HG02884 (cell line): ENCODE measurements at regions not wholly inside any gene's neighbourhood (a gene's known extent, or its start where the extent isn't known, plus 50 kb on each side); places are given as distances from the start of the nearest gene placed in this dataset.
"Not testable (repeated sequence)": the region's sequence is repeated elsewhere in the genome, so short reads cannot be mapped to it uniquely, and the experiment has no call there.

Source experiments
- ATAC-seq: cut with Tn5 transposase; IDR thresholded peaks from one replicate; pipeline ENCODE4 v1.9.1; 2021; ENCODE audit warnings: mild to moderate bottlenecking, moderate library complexity; ENCODE audit not compliant: unreplicated experiment

DNA sequence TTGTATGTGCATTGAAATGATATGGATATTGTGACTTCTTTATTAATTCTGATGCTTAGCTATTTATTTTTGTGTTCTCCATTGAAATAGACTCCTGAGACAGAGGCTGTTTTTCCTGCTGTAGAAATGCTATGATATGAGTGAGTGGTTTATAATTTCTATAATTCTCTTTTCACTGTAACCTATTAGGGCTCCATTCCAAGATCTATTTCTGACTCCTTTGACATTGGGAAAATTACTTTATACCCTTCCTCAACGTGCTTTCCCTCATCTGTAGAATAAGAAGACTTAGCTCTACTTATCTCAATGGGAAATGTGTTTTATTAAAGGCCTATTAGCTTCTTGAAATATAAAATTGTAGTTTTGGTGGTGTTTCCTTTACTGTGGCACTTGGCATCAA, 144.5 kb upstream of the RPRM start:
- ATAC-seq = no peak

DNA sequence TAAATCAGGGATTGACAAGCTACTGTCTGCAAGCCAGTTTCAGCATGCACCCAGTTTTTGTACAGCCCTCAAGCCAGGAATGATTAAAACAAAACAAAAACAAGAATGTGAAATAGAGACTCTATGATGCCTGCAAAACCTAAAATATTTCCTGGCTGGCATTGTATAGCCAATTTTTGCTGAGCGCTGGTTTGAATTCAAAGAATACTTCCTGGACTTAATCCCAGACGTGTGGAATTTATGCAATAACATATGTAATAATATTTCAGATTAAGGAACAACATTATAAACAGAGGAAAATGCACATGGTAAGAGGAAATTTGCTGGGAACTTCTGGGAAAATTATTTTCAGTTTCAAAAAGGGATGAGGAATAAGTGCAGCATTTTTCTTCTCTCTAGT, 148.1 kb upstream of the RPRM start:
- no peak for ATAC-seq

DNA sequence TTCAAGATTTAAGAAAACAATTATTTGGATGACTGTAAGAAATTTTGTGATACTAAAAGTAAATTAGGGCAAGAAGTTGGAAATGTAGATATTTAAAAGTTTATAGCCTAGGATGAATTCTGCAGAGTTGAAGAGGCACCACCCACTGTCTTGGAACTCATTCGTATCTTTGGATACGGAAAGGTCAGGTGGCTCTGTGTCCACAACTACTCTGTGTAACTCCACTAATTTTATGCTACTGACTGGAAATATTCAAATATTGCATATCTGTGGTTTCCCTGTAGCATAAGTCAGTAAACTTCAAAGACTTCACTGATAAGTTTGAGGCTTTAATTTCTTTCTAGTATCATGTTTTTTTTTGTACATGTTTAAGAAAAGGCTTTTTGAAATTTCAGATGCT, 156.9 kb upstream of the RPRM start:
- ATAC-seq = no peak

DNA sequence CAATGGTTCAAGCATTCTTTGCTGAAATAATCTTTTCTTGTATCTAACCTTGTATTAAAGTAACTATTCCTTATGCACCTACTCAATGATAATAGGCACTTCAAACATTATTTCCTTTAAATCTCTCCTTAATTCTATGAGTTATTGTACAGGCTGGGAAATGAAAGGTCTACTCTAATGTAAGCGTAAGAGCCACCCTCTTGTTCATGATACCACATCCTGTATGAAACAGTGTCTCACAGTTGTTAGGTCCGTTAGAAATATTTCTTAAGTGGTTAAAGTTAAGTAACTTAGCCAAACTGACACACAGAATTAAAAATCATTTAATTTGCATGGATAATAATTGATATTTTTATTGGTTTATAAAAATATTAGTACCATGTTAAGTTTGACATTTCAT, 162.5 kb upstream of the RPRM start:
- ATAC-seq = no peak

DNA sequence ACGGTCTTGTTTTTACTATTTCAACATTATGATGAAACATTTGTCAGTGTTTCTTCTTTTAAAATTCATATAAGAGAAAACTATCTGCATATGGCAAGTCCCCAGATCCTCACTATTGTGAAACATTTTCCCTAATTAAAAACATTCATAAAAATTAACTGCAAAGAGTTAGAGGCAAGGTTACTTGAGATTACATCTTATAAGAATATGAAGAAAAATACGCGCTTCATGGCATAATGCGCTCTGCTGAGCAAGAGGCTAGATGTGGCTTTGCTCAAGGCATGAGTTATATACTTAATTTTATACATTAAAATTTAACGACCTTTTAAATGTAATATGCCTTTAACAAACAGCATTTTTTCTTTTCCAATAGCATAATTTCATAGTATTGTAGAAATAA, 166.4 kb upstream of the RPRM start:
- no peak for ATAC-seq

DNA sequence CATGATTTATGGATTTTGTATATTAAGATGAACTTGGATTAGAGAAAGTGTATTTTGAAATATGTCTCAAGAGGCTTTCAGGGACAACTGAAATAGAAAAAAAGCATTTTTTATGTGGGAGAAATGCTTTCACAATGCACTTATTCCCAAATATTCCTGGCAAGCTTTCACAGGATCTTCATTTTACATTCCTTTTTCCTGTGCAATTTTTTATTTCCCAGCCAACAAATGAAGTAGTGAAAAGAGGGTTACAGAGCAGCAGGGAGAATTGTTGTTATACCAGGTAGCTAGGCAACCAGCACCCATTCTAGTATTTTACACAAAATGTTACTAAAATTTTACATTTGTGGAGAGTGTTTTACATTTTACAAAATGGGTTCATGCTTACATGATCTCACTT, 167.0 kb upstream of the RPRM start:
- no peak for ATAC-seq

DNA sequence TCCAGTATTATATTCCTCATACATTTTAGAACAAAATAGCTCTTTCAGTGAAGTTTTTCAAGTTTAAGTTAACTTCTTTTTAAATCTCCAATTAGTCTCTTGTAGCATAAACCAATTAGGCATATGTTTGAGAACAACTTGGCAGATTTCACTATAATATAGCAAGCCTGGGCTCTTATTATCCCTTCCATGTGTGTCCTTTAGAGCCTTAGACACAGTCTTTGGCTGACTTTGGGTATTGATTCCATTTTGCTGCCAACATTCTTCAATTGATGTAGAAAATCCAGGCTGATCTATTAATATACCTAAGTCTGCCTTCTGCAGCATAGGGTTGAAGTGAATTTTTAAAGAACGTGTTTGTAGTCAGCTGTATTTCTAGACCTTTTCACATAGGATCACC, 179.1 kb upstream of the RPRM start:
- no peak for ATAC-seq

DNA sequence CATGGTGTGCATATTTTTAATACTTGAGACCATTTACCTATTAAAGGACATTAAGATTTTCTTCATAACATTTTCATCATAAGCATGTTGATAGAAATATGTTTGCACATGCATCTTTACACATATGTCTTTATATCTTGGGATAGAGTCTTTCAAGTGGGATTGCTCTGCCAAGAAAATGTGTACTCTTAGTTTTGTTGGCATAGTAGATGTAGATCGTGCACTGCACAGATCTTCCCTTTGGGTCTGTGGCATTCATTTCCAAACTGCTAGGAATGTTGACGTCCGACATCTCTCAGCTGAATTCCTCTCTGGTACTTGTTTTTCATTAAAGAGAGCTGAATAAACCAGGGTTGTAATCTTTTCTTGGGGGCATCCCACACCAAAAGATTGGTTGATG, 183.2 kb upstream of the RPRM start:
- no peak for ATAC-seq

DNA sequence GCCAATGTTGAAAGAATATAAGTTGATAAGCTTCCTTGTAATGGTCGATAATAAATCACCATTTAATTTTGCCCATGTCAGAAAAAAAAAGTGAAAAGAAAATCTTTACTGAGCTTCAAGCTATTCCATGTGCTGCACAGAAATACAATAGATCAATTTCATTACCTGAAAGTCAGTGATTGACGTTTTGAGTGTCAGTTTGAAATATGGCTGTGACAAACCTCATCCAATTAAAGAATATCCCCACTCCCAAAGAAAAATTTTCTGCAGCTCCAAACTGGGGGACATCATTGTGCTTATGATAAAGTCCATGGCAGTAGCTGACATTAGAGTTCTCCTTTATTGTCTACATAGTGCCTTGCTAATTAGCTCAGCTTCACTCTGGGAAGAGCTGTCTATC, 184.8 kb upstream of the RPRM start:
- ATAC-seq = no peak

DNA sequence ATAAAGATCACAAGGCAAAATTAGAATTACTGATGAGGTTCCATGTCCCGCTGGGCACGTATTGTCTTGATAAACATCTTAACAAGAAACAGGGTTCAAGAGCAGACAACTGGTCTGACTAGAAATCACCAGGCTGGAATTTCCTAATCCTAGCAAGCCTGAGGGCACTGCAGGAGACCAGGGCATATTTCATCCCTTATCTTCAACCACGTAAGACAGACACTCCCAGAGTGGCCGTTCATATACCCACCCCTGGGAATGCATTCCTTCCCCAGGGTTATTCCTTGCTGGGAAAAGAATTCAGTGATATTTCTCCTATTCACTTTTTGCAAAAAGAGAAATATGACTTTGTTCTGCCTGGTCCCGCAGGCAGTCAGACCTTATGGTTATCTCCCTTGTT, 185.4 kb upstream of the RPRM start:
- not testable (repeated sequence) for ATAC-seq

DNA sequence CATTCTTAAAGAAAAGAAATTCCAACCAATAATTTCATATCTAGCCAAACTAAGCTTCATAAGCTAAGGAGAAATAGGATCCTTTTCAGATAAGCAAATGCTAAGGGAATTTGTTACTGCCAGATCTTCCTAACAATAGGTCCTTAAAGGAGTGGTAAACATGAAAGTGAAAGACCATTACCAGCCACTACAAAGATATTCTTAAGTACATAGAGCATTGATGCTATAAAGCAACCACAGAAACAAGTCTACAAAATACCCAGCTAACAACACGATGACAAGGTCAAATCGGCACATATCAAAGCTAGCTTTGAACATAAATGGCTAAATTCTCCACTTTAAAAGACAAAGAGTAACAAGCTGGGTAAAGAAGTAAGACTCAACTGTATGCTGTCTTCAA, 188.9 kb upstream of the RPRM start:
- ATAC-seq = no peak

DNA sequence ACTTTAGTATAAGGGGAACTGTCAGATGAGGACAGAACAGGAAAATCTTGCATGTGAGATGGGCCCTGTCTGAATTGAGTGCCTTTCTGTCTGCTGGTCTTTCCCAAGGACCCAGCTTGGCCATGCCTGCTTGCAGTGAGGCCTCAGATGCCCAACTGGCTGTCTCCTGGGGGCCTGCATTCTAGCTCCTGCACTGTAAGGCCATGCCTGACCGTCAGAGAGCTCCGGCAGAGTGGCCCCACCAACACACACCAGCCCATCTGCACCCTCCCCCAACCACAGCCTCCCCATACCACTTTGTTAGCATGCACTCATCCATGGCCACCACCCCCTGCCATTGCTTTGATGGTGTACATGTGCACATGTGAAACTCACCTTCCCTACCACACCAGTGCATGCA, 190.4 kb upstream of the RPRM start:
- ATAC-seq = no peak

DNA sequence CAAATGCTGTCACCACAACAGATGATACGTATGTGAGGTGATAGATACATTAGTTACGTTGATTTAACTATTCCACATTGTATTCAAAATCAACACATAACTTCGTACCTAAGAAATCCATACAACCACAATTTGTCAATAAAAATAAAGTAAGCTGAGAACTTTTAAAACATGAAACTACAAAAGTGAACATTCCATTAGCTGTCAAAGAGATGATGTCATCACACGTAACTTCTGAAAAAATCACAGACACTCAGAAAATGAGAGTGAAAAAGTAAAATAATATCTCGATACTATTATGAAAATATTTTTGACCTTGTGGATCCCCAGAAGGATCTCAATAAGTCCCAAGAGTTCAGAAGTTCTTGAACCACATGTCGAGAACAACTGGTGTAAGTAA, 161.6 kb upstream of the GALNT13 start:
- no peak for ATAC-seq

DNA sequence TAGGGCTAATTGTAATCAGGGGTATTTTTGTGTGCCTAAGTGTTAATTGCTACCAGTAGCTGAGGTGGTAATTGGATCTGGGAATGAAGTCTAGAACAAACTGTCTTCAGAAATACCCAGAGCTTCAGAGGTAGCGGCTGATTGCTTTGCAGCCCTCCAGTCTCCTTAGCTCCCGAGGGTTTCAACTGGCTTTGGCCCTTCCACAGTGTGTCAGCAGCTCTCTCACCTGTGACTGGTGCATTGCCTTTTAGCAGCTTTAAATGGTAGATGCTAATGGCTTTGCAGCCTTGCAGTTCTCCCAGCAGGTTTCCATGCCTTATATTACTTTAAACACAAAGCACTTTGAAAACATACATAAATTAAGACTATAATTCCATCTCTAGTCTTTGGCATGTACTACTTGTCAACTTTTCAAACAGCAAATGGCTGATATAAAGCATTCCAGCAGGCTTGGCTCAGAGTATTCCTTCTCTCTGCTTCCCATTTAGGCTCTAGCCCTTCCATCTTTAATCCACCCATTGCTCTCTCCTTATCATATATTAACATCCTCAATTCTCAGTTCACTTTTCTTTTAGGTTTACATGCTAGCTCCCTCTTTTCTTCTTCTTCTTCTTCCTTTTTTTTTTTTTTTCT, 156.4 kb upstream of the GALNT13 start:
- ATAC-seq = no peak

DNA sequence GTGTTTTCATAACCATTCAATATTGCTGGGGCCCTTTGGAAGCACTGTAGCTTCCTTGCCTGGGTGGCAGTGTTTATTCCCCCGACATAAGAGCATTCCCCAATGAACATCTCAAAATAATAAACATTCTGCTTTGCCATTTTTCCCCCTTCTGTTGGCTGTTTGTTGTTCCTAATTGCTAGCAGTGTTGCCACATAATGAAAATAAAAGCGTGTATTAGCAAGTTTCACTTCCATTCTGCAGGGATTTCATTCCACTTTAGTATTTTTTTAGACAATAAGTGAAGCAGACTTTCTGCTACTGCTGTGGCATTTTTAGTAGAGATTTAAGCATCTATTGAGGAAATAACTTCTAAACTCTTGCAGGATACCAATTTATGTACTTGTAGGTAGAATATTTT, 154.7 kb upstream of the GALNT13 start:
- ATAC-seq = no peak

DNA sequence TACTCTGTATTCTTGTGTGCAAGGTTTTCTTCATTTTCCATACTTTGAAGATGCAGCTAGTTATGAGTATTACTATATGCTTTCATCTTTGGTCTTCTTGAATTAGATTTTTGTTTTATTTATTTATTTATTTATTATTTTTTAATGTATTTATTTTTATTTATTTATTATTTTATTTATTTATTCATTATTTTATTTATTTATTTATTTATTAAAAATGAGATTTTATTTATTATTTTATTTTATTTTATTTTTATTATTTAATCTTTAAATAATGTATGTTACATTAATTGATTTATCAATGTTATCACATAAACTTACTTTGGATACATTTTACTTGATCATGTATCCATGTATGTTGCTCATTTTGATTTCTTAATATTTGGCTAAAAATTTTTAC, 132.3 kb upstream of the GALNT13 start:
- no peak for ATAC-seq

DNA sequence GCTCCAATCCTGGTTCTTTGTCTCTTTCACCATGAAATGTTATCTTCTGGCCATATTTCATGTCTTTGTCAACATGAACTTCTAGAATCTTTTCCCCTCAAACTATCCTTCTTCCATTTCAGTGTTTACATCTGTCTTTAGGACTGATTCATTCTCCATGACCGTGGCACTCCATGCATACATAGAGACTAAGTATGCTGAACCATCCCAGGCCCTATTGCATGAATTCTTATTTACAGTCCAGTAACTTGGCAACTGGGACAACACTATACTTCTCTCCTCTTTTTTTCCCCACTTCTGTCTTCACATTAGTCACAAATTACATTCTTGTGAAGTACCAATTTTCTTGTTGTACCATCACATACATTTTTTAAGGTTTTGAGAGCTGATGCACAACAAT, 109.8 kb upstream of the GALNT13 start:
- ATAC-seq = no peak

DNA sequence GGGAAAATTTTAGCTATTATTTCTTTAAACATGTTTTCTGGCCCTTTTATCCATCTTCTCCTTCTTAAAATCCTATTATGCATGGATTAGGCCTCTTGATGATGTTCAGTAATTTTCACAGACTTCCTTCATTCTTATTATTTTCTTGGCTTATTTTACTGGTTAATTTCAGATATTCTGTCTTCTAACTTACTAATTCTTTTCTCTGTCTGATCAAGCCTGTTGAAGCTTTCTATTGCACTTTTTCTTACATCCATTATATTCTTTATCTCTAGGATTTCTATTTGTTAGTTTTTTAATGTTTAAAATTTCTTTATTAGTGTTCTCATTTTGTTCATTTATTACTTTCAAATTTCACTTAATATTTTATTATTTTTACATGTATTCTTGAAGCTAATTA, 105.3 kb upstream of the GALNT13 start:
- ATAC-seq = no peak

DNA sequence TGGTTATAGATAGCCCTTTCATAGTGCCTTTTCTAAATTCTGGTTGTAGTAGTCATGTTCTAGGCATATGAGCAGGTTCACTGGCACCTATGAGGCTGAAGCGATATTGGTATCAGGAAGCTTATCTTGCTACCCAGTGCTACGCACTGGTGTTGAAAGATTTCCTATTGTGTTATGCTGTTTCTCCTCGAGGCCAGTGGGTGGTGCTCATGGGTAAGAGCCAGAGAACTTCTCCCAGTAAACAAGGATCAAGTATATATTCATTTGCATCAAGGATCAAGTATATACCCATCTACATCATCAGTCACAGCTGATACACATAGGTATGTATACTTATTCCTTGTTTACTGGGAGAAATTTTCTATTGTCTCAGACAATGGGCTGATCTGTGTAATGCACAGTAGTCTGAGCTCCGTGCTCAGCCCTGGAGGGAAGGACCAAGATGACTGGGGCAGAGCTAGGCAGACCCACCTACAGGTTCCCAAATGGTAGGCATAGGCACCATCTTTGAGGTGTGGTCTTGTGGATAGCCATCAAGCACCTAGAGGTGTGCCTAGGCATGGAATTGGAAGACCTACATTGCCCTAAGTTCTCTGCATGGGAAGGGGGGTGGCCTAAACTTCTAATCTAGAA, 101.2 kb upstream of the GALNT13 start:
- ATAC-seq = no peak

DNA sequence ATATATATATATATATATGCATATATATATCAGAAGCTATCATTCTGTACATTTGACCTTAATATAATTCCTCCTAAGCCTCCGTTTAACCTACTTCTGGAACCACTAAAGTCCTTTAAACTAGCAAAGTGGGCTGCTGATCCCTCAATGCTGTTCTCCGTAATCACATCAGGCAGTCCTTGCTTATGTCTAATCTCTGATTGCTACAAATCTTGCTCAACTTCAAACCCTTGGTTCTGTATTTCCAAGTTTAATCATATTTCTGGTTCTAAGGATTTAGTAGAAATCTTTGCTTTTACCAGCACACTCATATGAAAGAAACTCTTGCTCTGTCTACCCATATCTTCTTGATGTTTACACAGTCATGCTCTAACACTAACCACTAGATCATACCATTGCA, 91.5 kb upstream of the GALNT13 start:
- ATAC-seq = no peak

DNA sequence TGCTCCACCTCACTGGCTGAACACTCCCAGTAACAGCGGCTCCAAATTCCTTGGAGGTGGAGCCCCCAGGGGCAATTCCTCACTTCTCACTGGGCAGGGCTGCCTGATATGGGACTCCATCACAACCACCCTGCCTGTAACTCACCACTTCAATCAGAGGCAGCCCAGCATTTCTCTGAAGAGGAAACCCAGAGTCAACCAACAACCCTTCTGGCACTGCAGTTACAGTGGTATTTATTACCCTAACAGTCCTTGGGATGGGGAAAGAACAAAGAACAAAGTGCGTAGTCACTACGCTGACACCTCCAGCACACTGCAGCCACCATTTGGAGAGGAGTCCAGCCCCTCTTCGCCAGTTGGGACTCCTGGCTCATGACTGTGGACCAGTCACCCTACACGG, 85.7 kb upstream of the GALNT13 start:
- no peak for ATAC-seq

DNA sequence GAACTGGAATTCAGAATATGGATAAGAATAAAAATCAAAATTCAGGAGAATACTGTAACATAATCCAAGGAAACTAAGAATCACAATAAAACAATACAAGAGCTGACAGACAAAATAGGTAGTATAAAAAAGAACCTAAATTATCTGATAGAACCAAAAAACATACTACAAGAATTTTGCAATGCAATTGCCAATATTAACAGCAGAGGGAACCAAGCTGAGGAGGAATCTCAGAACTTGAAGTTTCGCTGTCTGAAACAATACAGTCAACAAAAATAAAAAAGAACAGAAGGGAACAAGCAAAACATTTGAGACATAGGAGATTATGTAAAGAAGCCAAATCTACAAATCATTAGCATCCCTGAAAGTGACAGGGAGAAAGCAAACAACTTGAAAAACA, 84.1 kb upstream of the GALNT13 start:
- no peak for ATAC-seq

DNA sequence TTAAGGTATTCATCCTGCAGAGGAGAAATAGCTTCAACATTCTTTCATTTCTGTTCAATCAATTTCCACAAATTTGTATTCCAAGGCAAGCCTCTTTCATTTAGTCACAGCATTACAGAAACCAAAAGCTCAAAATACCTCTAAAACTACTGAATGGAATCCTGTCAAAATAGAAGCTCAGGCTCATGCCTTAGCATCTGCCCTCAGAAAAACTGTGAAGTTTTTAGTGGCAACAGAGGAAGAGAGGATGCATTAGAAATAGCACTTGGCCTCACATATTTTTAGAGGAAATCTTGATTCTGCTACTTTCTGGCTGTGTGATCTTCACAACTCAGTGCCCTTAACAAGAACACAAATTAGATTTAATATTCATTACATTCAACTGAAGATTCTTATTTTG, 69.1 kb upstream of the GALNT13 start:
- no peak for ATAC-seq
